GM18873 (cell line): ENCODE measurements at regions not wholly inside any gene's neighbourhood (a gene's known extent, or its start where the extent isn't known, plus 50 kb on each side); places are given as distances from the start of the nearest gene placed in this dataset.
"Not testable (repeated sequence)": the region's sequence is repeated elsewhere in the genome, so short reads cannot be mapped to it uniquely, and the experiment has no call there.

Experiments
- ATAC-seq: cut with Tn5 transposase; IDR thresholded peaks from one replicate; pipeline ENCODE4 v1.9.1; 2021; ENCODE audit warnings: mild to moderate bottlenecking, moderate library complexity, moderate number of reproducible peaks; ENCODE audit not compliant: unreplicated experiment, low FRiP score

- no peak for ATAC-seq
Measured at GRCh38 chr15:66882251-66883020, 180.4 kb downstream of the SMAD6 start.

- no peak for ATAC-seq
Measured at GRCh38 chr15:66883284-66883911, 181.4 kb downstream of the SMAD6 start.

- ATAC-seq = no peak
Measured at GRCh38 chr15:66884115-66884622, 181.2 kb upstream of the SMAD3 start.

GRCh38 chr15:66884661-66885237 lies 180.7 kb upstream of the SMAD3 start:
- ATAC-seq = no peak

- no peak for ATAC-seq
Measured at GRCh38 chr15:66885281-66885915, 180.0 kb upstream of the SMAD3 start.

- ATAC-seq = no peak
Measured at GRCh38 chr15:66886241-66886675, 179.1 kb upstream of the SMAD3 start.

GRCh38 chr15:66886686-66887273 lies 178.6 kb upstream of the SMAD3 start:
- no peak for ATAC-seq

GRCh38 chr15:66889298-66889697 lies 176.1 kb upstream of the SMAD3 start:
- not testable (repeated sequence) for ATAC-seq

GRCh38 chr15:66891776-66892175 lies 173.6 kb upstream of the SMAD3 start:
- ATAC-seq = no peak

- no peak for ATAC-seq
Measured at GRCh38 chr15:66893294-66893693, 172.1 kb upstream of the SMAD3 start.

- no peak for ATAC-seq
Measured at GRCh38 chr15:66894363-66894762, 171.0 kb upstream of the SMAD3 start.

GRCh38 chr15:66894986-66895780 lies 170.2 kb upstream of the SMAD3 start:
- ATAC-seq = no peak

- ATAC-seq = no peak
Measured at GRCh38 chr15:66895794-66896453, 169.5 kb upstream of the SMAD3 start.

- no peak for ATAC-seq
Measured at GRCh38 chr15:66896611-66897010, 168.8 kb upstream of the SMAD3 start.

GRCh38 chr15:66897416-66897815 lies 168.0 kb upstream of the SMAD3 start:
- ATAC-seq = no peak

GRCh38 chr15:66897971-66898370 lies 167.4 kb upstream of the SMAD3 start:
- ATAC-seq = no peak

GRCh38 chr15:66898656-66899386 lies 166.6 kb upstream of the SMAD3 start:
- no peak for ATAC-seq

GRCh38 chr15:66899555-66900350 lies 165.6 kb upstream of the SMAD3 start:
- no peak for ATAC-seq
